ENCODE measurements at regions not wholly inside any gene's neighbourhood (a gene's known extent, or its start where the extent isn't known, plus 50 kb on each side); places are given as distances from the start of the nearest gene placed in this dataset.

GRCh38 chr9:79377339-79377855 lies 194.4 kb upstream of the TLE4 start:
- TF ChIP-seq CTCF (IDR thresholded peaks at IDR 0.05) (no peak), POLR2A (IDR thresholded peaks at IDR 0.05) (no peak)

Data from testis (tissue), 2 donors.